GM12878 (cell line): ENCODE measurements at regions not wholly inside any gene's neighbourhood (a gene's known extent, or its start where the extent isn't known, plus 50 kb on each side); places are given as distances from the start of the nearest gene placed in this dataset.

Experiments
- ATAC-seq: fragments of 200-7000 bp; cut with Tn5 transposase; 3 replicates; pipeline ENCODE4 v1.9.1; 2020; ENCODE audit warnings: mild to moderate bottlenecking, moderate library complexity
- BruUV-seq: library from RNA; stranded (reverse); fragments of 400-500 nt; replicated peaks from 2 replicates; lab custom pipeline; 2021; lab: Mats Ljungman, UMichigan
- CTCF ChIA-PET: fragments of 300-600 bp; sonication (Branson Sonifier 250); formaldehyde crosslinking; extraction: SDS; loops from one replicate; lab custom pipeline; 2021; ENCODE audit warnings: inconsistent platforms; lab: Yijun Ruan, JAX
- POLR2A ChIA-PET: fragments of 350-600 bp; formaldehyde crosslinking; extraction: SDS; loops from one replicate; lab custom pipeline; 2021; ENCODE audit warnings: inconsistent platforms; lab: Charles Lee
- RAD21 ChIA-PET: fragments of 300-600 bp; sonication (Branson Sonifier 250); formaldehyde crosslinking; loops from one replicate; lab custom pipeline; 2023; ENCODE audit warnings: antibody characterized with exemption; ENCODE audit not compliant: unreplicated experiment; lab: Charles Lee
- SMC1A ChIA-PET: fragments of 300-600 bp; sonication (Branson Sonifier 250); formaldehyde crosslinking; loops from one replicate; lab custom pipeline; 2023; ENCODE audit not compliant: unreplicated experiment, uncharacterized antibody; lab: Charles Lee
- DNase-seq: peaks from one replicate; pipeline ENCODE4 v3.0.0-alpha.2; 2011; ENCODE audit warnings: low read depth, low spot score
- FAIRE-seq: peaks from 3 replicates; lab custom pipeline; 2011; peaks lifted over from hg19 to GRCh38; lab: Jason Lieb, UNC
- H2AFZ ChIP-seq: 2 replicates; pipeline ENCODE4 v1.6.0; 2011; ENCODE audit warnings: low read depth, low read length, control low read depth; ENCODE audit not compliant: control insufficient read depth
- H3K27ac ChIP-seq: 2 replicates; pipeline ENCODE4 v1.5.1; 2011; ENCODE audit warnings: control low read depth; ENCODE audit not compliant: control insufficient read depth, insufficient read depth
- H3K27me3 ChIP-seq, 2 experiments: replicated peaks in 1 of 2; 2 replicates each; pipeline versions ENCODE4 v1.6.0 to v1.6.1; 2011; ENCODE audit warnings: low read length in 1 of 2; ENCODE audit not compliant: control insufficient read depth in 2 of 2, insufficient read depth in 2 of 2
- H3K36me3 ChIP-seq, 2 experiments: 2 replicates each; pipeline ENCODE4 v1.5.1; 2011; ENCODE audit warnings: low read length in 1 of 2; ENCODE audit not compliant: control insufficient read depth in 2 of 2, insufficient read depth in 2 of 2
- H3K4me1 ChIP-seq: 2 replicates; pipeline ENCODE4 v1.6.1; 2011; ENCODE audit warnings: mild to moderate bottlenecking, low read length, moderate library complexity, mixed read lengths; ENCODE audit not compliant: control insufficient read depth, insufficient read depth
- H3K4me2 ChIP-seq: 2 replicates; pipeline ENCODE4 v1.6.0; 2011; ENCODE audit warnings: control low read depth; ENCODE audit not compliant: control insufficient read depth, insufficient read depth
- H3K4me3 ChIP-seq: fragments of 200-600 bp; sonication (generic); 2 replicates; pipeline ENCODE4 v1.5.1; 2016
- H3K79me2 ChIP-seq: 2 replicates; pipeline ENCODE4 v1.6.0; 2011; ENCODE audit warnings: low read length; ENCODE audit not compliant: control insufficient read depth, insufficient read depth
- H3K9ac ChIP-seq: 2 replicates; pipeline ENCODE4 v1.8.0; 2011; ENCODE audit warnings: low read length, control low read depth, mixed read lengths; ENCODE audit not compliant: control insufficient read depth, insufficient read depth
- H3K9me3 ChIP-seq: replicated peaks from 3 replicates; pipeline ENCODE4 v1.5.1; 2011; ENCODE audit warnings: mild to moderate bottlenecking, low read length; ENCODE audit not compliant: control insufficient read depth, insufficient read depth
- H4K20me1 ChIP-seq: 2 replicates; pipeline ENCODE4 v1.6.0; 2011; ENCODE audit not compliant: control insufficient read depth, insufficient read depth
- CBX5 ChIP-seq: sonication (generic); IDR thresholded peaks from 2 replicates; pipeline ENCODE4 v1.6.1; 2016; ENCODE audit warnings: low read depth, moderate library complexity, mild to moderate bottlenecking, inconsistent platforms
- CREM ChIP-seq: IDR thresholded peaks from 2 replicates; pipeline ENCODE4 v1.6.1; 2014; ENCODE audit warnings: antibody characterized with exemption, low read depth
- DPF2 ChIP-seq: fragments of 450-650 bp; IDR thresholded peaks from 2 replicates; pipeline ENCODE4 v1.6.1; 2017; ENCODE audit warnings: mild to moderate bottlenecking
- MEF2B ChIP-seq: fragments of 450-650 bp; IDR thresholded peaks from 2 replicates; pipeline ENCODE4 v1.6.1; 2018; ENCODE audit warnings: mild to moderate bottlenecking, moderate library complexity; ENCODE audit not compliant: partially characterized antibody, poor library complexity, severe bottlenecking
- NFIC ChIP-seq: IDR thresholded peaks from 2 replicates; pipeline ENCODE4 v1.6.1; 2012; ENCODE audit warnings: low read depth, mild to moderate bottlenecking, inconsistent platforms, low read length, moderate library complexity
- RELA ChIP-seq: fragments of 450-650 bp; IDR thresholded peaks from 2 replicates; pipeline ENCODE4 v1.8.0; 2014; ENCODE audit warnings: borderline replicate concordance; ENCODE audit not compliant: partially characterized antibody
- SRF ChIP-seq, 2 experiments: IDR thresholded peaks; 2 replicates each; pipeline ENCODE4 v1.6.1; 2011; ENCODE audit warnings: low read depth in 2 of 2, low read length in 2 of 2, mild to moderate bottlenecking in 1 of 2, moderate library complexity in 1 of 2
- STAT3 ChIP-seq: IDR thresholded peaks from 2 replicates; pipeline ENCODE4 v1.6.1; 2011; ENCODE audit warnings: low read depth, low read length, improper control_type of control experiment
- TBL1XR1 ChIP-seq: IDR thresholded peaks from 2 replicates; pipeline ENCODE4 v1.6.1; 2012; ENCODE audit warnings: low read depth, low read length, improper control_type of control experiment
- ZNF274 ChIP-seq: IDR thresholded peaks from one replicate; pipeline ENCODE4 v1.8.0; 2011; ENCODE audit not compliant: insufficient read length, insufficient read depth
- WGBS: methylation state at CpG from one replicate; pipeline ENCODE4 v1.1.6; 2016; ENCODE audit warnings: low lambda C conversion rate; ENCODE audit not compliant: insufficient replicate concordance, insufficient coverage; ENCODE audit errors: missing lambda C conversion rate; 5-methylcytosine and 5-hydroxymethylcytosine counted together
- in situ Hi-C: fragments of 300-500 bp; cut with MboI; formaldehyde crosslinking; loops from 9 replicates; pipeline ENCODE4 v1.14.3; 2018; ENCODE audit warnings: mixed read lengths
- intact Hi-C: fragments of 100-400 bp; cut with micrococcal nuclease; formaldehyde crosslinking; loops from one replicate; pipeline ENCODE4 v1.14.2; 2022; ENCODE audit not compliant: unreplicated experiment

- WGBS = 67% methylated on average over 4 of the region's 4 CpGs
- POLR2A ChIA-PET = interaction anchor here (0.6 to 1.5 kb wide), 2 partner anchors 48 to 88 kb away, joined by 3 to 4 read pairs; no protein-coding TSS in a partner anchor
- H3K9ac ChIP-seq = no peak overlapping the region
- no peak overlapping the region for H3K27ac ChIP-seq
- peaks cover 2% of the 10 kb centered on the region; the same call in 1 of the 3 replicates for H3K9me3 ChIP-seq
- CTCF ChIA-PET = interaction anchor here (0.8 to 0.9 kb wide), 2 partner anchors 48 to 217 kb away, joined by 3 read pairs; no protein-coding TSS in a partner anchor
- H3K36me3 ChIP-seq = 0 out of 4 replicates have a peak, but pooled peaks cover 0 to 2% of the 10 kb centered on the region in 2 experiments
- FAIRE-seq = no peak
- in situ Hi-C loops (no loop called here), intact Hi-C loops (no loop called here)
- no peaks in the 10 kb centered on the region for H3K79me2 ChIP-seq
- no peak overlapping the region for H3K4me2 ChIP-seq
- no peak overlapping the region for H2AFZ ChIP-seq
- no peaks in the 10 kb centered on the region for H3K27me3 ChIP-seq
- H3K4me3 ChIP-seq = no peak overlapping the region
- DNase-seq = no peak
- no peak for ATAC-seq
- no peaks in the 10 kb centered on the region for H4K20me1 ChIP-seq
- RAD21 ChIA-PET = no interaction called here
- no peak for TF ChIP-seq STAT3
- TF ChIP-seq MEF2B = peak; percentile 18
- no TSS peak for BruUV-seq
- SMC1A ChIA-PET = interaction anchor here (0.6 kb wide), 1 partner anchor 63 kb away, joined by 3 read pairs; no protein-coding TSS in a partner anchor
- H3K4me1 ChIP-seq = no peaks in the 10 kb centered on the region
Measured at GRCh38 chr16:72615856-72616255, 432.1 kb downstream of the ZFHX3 start.

- H4K20me1 ChIP-seq = no peaks in the 10 kb centered on the region
- no peak overlapping the region for H2AFZ ChIP-seq
- 0 out of 4 replicates have a peak, but pooled peaks cover 0 to 2% of the 10 kb centered on the region in 2 experiments for H3K36me3 ChIP-seq
- no peak for FAIRE-seq
- ChIA-PET SMC1A (no interaction called here), RAD21 (no interaction called here), CTCF (no interaction called here), POLR2A (interaction anchor here (0.9 kb wide), 1 partner anchor 9 kb away, joined by 3 read pairs; no protein-coding TSS in a partner anchor)
- no peak overlapping the region for H3K4me3 ChIP-seq
- BruUV-seq = no TSS peak
- no peaks in the 10 kb centered on the region for H3K79me2 ChIP-seq
- H3K9me3 ChIP-seq = peaks cover 2% of the 10 kb centered on the region; the same call in 1 of the 3 replicates
- H3K4me1 ChIP-seq = peaks cover 8% of the 10 kb centered on the region; the same call in 1 of the 2 replicates
- H3K27ac ChIP-seq = no peak overlapping the region
- TF ChIP-seq NFIC = no peak
- no peak for TF ChIP-seq TBL1XR1
- no peak for TF ChIP-seq CREM
- no peak for TF ChIP-seq ZNF274
- TF ChIP-seq SRF (IDR thresholded peaks at IDR 0.05; ENCODE audit: low read depth in 2 of 2, low read length in 2 of 2) = no peak
- TF ChIP-seq CBX5 = no peak
- TF ChIP-seq DPF2 = no peak
- no peak for TF ChIP-seq RELA
- no peak overlapping the region for H3K9ac ChIP-seq
- in situ Hi-C loops (no loop called here), intact Hi-C loops (no loop called here)
- H3K27me3 ChIP-seq = no peaks in the 10 kb centered on the region
- no peak overlapping the region for H3K4me2 ChIP-seq
- no peak for DNase-seq
- ATAC-seq = no peak
Measured at GRCh38 chr16:72612718-72613117, 435.2 kb downstream of the ZFHX3 start.
